ENCODE measurements at regions not wholly inside any gene's neighbourhood (a gene's known extent, or its start where the extent isn't known, plus 50 kb on each side); places are given as distances from the start of the nearest gene placed in this dataset.

DNA sequence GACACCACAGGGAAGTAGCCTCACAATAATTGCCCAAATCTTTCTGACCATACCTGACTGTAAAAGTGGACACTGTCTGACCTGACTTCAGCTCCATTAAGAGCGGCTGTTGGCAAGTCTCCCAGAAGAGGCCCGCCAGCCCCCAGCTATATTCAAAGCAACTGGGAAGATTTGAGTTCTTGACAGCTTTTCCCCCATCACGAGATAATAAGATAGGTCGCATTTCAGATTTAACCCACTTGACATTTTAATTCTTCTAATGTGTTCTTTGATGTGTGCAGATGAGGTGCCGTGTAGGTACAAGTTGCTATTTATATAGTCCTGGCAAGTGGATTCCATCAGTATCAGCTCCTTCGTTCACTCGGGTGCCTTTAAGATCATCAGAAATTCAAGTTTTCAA lies 345.7 kb downstream of the DRD1 start:
- DNase-seq: no peak

DNA sequence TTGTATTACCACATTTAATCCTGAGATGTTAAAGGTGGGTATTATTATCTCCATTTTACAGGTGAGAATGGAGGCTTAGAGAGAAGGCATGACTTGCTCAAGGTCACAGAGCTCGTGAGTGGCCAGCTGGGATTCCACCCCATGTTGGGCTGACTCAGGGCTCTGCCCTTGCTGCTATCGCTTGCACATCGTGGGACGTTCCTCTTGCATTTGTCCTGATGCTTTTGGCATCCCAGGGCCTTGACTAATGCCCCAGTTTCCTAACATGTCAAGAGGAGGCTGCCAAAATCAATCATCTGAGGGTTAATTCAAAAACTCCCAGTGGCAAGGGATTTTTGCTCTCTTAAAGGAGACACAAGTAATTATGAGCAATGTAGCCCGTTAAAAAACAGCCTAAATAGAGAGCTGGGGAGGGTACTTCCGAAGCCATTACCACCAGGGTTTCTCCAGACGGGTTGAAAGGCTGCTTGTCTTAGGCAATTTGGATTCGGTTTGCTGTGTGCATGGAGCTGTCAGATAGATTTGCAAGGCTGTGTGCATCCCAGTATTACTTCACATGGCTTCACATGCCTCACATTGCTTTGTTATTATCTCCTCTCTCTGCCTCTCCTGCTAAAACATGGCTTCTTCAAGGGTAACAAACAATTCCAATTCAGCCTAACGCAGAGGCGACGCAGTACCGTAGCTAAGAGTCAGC lies 347.4 kb downstream of the DRD1 start:
- DNase-seq: no peak

DNA sequence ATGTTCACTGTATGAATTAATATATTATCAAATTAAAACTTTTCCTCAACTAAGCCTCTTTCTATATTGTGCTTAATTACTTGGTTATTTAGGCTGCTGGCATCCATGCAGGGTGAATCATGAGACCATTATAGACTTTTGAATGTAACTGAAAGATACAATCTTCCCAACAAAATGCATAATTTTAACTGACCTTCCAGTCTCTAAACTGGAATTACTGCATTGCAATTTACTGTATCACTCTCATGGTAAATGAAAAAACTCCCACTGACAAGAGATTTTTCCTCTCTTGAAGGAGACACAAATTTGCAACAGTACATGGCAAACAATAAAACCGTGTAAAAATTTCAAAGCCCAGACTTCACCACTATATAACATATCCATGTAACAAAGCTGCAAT lies 349.5 kb downstream of the DRD1 start:
- DNase-seq: no peak

DNA sequence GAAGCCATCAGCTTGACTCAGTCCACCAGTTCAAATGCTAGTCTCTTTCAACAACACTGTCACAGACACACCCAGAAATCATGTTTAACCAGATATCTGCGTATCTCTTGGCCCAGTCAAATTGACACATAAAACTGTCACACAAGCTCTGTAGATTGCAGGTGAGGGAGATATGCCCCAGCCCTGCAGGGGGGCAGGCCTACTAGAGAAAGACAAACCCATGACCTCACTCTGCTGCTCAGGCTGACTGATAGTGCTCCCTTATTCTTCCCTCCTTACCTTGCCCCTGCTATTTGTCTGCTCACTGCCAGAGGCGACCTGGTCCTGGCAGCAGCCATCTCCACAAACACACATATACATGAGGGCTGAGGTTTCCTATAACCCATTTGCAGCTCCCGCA lies 351.3 kb downstream of the DRD1 start:
- DNase-seq: no peak

DNA sequence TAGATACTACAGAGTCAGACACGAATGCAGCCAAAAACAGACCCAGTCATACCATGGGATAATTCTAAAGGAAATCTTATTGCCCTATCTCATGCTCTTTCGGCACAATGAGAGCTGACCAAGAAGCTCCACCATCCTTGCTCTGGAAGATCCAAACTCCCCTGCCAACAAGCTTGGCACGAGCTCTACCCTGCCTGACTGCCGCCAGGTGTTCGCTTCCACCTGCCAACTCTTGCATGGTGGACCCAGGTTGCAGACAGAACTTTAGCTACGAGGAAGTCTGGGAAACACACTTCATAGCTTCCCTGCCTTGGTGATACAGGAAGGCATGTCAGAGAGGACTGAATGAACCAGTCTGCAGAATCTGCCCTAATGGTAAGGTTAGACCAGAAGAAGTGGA lies 355.0 kb downstream of the DRD1 start:
- DNase-seq: no peak

DNA sequence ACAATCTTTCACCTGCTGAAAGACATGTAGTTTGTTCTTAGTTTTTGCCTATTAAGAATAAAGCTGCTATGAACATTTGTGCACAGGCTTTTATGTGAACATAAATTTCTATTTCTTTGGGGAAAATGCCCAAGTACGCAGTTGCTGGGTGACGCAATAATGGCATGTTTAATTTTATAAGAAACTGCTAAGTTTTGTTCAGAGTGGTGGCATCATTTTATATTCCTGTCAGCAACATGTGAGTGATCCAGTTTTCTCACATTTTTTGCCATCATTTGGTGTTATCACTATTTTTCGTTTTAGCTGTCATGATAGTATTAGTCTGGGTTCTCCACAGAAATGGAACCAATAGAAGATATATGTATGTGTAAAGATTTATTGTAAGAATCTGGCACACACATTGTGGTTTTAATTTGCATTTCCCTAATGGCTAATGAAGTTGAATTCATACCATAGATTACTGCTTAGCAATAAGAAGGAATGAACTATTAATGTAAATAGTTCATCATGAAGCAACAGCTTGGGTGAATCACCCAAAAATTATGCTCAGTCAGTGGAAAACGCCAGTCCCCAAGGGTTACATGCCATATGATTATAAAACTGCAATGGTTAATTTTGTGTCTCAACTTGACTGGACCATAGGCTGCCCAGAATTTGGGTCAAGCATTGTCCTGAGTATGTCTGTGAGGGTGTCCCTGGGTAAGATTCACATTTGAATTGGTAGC lies 358.6 kb downstream of the MSX2 start:
- no peak for DNase-seq

DNA sequence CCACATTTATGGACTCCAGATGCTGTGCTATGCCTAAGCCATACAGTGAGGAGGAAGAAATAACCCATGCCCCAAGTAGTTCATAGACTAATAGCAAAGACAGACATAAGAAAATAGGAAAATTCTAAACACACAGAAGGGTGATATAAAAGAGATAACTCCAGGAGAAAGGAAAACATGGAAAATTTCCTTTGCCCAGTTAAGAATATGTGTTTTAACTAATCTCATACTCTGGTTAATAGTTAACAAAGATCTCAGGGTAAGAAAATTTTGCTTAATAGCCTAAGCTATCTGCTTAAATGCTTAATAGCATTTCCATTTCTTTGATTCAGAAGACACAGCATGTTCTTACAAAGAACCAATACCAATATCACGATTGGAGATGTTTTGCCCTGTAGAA lies 358.0 kb downstream of the MSX2 start:
- DNase-seq: no peak

DNA sequence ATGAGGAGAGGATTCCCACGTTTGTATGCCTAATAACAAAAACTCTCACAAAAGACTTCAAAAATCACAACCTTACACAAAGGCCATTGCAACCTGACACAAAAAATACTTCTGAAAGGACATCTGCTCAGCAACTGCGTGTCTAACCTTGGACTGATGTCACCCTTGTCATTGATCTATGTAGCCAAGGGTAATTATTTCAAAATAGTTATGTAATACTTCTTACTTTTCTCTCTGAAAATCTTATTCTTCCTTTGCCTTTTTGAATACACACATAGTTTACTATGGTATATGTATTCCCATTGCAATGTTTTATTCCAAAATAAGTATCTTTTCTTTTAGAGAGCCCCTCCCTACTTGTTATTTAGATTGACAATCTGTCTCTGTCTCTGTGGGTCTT lies 355.3 kb downstream of the MSX2 start:
- no peak for DNase-seq

DNA sequence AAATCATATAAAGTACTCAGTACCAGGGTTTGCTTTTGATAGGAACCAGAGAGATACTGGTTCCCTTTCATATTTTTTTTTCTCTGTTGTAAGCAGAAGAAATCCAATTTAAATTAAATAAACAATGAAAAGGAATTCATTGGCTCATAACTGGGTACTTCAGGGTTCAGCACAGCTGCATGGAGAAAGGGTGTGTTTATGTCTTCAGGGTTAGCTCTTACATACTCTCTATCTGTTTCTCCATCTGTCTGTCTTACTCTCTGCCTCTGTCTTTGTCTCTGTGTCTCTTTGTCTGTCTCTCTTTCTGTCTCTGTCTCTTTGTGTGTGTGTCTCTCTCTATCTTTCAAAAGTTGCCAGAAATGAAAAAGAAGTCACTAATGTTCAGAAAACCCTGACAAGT lies 345.9 kb downstream of the MSX2 start:
- no peak for DNase-seq

DNA sequence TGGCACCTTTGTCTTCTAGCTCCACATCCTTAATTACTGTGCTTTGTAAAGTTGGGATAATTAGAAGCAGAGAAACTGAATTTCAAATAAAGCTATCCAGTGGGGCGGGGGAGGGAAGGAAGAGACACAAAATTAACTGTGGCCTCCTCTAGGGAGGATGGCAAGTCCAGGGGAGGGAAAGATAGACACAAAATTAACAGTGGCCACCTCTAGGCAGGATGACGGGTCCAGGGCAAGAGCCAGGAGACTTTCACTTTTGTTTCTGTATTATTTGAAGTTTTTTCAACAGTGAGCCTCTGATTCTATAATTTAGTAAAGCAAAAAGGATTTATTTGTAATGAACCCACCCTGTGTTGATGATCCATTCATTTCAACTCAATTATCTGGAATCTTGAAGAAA lies 335.9 kb downstream of the MSX2 start:
- DNase-seq: no peak

DNA sequence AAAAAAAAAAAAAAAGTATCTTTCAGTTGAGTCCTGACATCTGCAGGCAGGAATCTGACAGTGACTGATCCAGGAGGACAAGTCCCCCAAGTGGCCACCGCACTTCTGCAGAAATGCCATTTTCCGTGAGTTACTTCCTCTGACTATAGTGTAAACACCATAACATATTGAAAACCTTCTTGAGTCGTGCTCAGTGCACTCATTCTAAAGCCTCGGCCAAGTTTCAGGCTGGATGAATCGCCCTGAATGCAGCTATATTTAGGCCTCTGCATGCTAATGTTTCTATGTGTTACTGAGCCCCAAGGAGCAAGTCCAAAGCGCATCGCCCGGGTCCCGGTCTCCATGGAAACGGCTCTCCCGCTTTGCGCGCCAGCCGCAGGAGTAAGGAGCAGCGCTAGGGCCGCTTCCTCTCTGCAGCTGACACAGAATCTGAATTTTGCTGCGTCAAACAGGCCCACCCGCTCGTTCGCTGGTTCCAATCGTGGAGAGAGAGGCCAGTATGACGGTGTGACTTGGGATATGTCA lies 335.4 kb downstream of the MSX2 start:
- DNase-seq: no peak

DNA sequence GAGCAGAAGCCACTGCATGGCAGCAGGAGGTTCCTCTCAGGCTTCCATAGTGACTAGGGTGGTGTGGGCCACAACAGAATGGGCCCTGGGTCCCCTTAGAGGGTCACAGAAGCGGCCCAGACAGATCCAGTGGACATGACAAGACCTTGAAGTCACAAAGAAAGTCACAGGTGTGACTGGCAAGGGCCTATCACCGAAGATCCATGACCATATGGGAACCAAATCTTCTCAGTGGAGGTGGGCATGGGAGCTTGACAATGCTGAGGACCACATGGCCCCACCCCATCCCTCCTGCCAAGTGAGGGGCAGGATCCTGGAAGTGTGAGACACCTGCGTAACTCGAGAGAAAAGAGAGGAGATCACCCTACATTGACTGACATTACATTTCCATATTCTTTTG lies 332.4 kb downstream of the MSX2 start:
- no peak for DNase-seq

DNA sequence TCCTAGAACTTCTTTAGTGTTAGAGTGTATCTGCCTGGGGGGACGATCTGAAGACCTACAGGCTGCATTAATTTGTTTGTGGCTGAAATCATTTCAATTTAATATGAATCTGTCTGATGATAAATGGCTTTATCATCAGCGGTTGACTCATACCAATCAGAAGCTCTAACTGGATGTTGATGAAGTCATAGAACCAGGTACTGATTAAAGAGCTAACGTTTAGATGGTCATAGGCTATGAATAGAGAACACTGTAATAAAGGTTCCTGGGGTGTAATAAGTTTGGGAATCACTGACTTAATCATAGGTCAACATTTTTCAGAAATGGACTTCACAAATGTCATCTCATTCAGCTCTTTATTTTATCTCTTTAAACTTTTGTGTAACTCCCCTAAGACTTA lies 329.9 kb downstream of the MSX2 start:
- DNase-seq: no peak

DNA sequence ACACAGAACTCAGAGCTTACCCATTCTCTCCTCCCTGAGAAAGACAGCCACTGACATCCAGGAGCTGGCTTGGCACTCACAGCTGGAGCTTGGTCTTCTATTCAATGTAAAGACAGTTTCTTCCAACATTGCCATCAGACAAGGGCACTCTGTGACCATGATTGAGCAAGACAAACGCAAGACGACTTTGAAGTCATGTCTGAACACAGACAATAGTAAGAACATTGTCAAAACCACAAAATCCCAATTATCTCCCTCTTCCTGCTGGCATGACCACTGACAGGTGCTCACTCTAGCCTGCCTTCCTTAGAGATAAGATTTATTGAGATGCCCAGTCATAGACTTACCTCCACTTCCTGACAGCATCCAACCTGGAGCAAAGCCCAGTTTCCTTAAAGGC lies 328.0 kb downstream of the MSX2 start:
- DNase-seq: no peak

DNA sequence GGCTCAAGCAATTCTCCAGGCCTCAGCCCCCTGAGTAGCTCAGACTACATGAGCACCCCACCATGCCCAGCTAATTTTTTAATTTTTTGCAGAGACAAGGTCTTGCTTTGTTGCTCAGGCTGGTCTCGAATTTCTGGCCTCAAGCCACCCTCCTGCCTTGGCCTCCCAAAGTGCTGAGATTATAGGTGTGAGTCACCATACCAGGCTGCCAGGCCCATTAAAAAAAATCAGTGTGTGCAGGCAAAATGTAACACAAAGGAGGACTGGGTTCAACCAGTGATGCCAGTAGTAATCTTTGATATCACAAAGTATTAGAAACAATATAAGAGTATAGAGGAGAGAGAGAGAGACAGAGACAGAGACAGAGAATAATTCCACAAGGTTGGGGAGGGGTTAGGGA lies 322.7 kb downstream of the MSX2 start:
- no peak for DNase-seq

DNA sequence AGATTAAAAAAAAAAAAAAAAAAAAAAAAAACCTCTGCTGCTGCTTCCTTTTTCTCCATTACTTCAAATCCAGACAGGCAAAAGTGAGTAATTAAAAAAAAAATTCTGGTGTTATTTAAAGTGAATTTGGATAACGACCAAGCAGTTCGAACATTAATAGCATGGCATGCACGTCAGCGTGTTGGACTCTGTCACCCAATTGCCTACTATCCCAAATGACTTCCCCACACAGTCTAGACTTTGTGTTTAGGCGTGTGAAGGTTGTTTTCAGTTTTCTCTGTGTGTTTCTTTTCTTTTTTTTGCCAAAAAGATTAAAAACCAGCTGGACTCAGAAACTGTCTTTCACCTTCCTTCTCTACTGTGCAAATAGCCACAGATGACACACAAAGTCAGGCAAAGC lies 321.4 kb downstream of the MSX2 start:
- DNase-seq: no peak

DNA sequence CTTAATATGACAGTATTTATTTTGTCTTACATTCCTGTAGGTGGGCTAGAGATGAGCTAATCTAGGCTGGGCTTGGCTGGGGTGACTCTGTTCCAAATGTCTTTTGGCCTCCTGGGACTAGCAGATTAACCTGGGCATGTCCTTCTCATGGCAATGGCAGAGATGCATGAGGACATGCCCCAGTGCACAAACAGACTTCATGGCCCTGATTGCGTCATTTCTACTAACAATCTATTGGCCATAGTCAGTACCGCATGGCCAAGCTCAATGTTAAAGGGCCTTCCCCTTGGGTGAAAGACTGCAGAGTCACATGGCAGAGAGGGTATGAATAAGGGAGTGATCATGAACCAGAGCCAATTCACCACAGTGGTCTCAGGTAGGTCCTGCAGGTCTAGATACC lies 313.4 kb downstream of the MSX2 start:
- DNase-seq: no peak

DNA sequence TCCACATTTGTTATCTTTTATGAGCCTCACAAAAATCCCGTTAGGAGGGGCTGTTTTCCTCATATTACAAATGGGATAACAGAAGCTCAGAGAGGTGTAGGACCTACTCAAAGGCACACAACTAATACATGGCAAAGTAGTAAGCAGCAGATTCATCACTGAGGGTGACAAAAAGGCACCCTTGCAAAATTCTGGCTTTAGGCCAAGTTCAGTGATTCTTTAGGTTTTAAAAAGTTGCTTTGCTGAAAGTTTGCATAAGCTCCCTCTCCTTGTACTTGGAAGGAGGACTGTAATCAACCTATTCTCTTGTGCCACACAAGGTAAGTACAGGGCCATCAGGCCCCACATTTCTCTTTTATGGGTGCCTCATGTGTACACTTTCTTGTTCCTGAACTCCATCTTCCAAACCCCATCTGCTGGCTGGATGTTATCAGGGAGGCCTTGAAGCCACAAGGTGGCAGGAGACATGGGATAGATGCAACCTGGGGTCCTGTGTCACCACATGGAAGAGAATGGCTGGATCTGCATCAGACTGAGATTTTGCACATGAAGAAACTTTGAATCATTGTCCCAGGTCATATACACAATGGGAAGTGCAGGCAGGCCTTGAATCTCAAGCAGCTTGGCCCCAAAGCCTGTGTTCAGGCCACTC lies 311.6 kb downstream of the MSX2 start:
- DNase-seq: no peak

DNA sequence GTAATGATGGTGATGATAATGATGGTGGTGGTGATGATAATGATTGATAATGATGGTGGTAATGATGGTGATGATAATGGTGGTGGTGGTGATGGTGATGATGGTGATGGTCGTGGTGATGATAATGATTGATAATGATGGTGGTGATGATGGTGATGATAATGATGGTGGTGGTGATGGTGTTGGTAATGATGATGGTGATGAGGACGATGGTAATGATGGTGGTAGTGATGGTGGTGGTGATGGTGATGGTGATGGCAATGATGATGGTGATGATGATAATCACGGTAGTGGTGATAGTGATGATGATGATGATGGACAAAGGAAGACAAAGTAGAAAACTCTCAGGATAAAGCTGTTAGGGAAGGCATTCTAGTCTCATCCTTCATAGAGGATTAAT lies 310.5 kb downstream of the MSX2 start:
- DNase-seq: no peak

DNA sequence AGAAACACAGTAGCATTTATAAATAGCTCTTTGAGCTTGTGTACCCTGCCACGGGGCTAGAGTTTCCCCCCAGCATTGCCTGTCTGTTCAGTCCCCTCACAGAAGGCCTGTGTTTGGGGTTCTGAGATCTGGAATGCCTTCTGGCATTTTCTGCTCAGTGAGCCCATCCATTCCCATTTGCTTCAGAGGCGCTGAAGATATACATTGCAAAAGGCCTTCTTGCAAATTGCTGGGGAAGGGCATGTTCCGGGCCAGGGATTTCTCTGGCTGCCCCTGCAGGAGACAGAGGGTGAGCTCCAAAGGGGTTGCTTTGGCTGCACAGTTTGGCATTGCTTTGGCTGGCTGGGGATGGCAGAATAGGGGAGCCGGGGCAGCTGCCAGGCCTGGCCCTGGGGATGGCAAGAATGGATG lies 308.4 kb downstream of the MSX2 start:
- DNase-seq: no peak

DNA sequence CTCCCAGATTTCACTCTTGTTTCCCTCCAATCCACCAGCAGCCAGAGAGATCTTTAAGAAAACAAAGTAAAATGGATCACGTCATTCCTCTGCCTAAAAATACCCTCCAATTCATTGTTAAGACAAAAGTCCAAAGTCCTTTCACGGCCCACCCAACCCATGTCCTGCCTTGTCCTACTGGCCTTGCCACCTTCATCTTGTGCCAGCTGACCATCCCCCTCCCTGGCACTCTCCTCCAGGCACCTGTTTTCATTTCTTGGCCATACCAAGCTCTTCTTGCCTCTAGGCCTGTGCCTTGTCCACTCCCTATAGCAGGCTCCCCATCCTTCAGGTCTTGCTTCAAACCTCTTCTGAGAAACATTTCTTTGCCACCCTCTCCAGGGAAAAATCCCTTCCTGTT lies 307.6 kb downstream of the MSX2 start:
- DNase-seq: no peak

DNA sequence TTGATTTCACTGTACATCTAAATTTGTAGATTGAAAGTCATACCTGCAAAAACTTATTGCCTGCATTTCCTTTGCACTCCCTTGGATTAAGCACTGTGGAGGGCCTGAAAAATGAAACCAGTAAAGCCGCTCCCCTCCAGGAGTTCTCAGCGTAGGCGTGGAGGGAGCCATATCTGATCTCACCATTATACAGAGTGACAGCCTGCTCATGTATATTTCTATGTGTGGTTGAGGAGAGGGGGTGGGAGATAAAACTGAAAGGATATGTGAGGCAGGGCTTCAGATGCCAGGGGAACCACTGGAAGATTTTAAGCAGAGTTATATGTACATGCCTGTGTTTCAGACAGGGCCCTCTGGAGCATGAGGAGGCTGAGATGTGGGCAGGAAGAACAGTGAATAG lies 303.0 kb downstream of the MSX2 start:
- DNase-seq: no peak

DNA sequence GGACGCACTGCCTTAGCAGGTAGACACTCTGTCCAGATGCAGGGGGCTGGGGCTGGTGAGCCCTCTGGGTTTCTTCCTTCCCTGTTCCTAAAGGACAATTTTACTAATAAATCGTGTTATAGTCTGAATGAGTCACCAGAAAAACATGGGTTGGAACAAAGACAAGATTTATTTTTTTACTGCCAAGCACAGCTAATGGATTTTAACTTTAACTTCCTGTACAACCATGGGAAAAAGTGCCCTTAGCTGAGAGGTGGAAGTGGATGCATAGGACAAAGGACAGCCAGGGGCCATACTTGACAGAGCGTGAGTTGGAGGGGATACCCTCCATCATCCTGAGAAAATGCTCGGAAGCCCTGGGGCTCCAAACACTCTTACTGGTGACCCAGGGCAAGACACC lies 300.7 kb downstream of the MSX2 start:
- no peak for DNase-seq
